GM23338 (cell line): ENCODE measurements at regions not wholly inside any gene's neighbourhood (a gene's known extent, or its start where the extent isn't known, plus 50 kb on each side); places are given as distances from the start of the nearest gene placed in this dataset.

Source experiments
- ATAC-seq: fragments of 200-7000 bp; cut with Tn5 transposase; 3 replicates; pipeline ENCODE4 v1.9.1; 2020
- DNase-seq: peaks from one replicate; pipeline ENCODE4 v3.0.0-alpha.2; 2015; ENCODE audit warnings: low spot score
- H2AFZ ChIP-seq: fragments of 200-600 bp; sonication (generic); 2 replicates; pipeline ENCODE4 v1.8.0; 2016; ENCODE audit warnings: antibody characterized with exemption, mild to moderate bottlenecking, moderate library complexity
- H3F3A ChIP-seq: fragments of 200-600 bp; sonication (generic); replicated peaks from 2 replicates; pipeline ENCODE4 v1.8.0; 2017; ENCODE audit warnings: antibody characterized with exemption, mixed run types, low read depth
- H3K27ac ChIP-seq: fragments of 200-600 bp; sonication (generic); 2 replicates; pipeline ENCODE4 v1.6.1; 2016; ENCODE audit warnings: low read depth
- H3K27me3 ChIP-seq: fragments of 200-600 bp; sonication (generic); 2 replicates; pipeline ENCODE4 v1.8.0; 2016; ENCODE audit warnings: mild to moderate bottlenecking, mixed run types, moderate library complexity; ENCODE audit not compliant: insufficient read depth
- H3K36me3 ChIP-seq: fragments of 200-600 bp; sonication (generic); 2 replicates; pipeline ENCODE4 v1.8.0; 2016; ENCODE audit warnings: mild to moderate bottlenecking; ENCODE audit not compliant: insufficient read depth
- H3K4me1 ChIP-seq: fragments of 200-600 bp; sonication (generic); 2 replicates; pipeline ENCODE4 v1.8.0; 2016; ENCODE audit warnings: mild to moderate bottlenecking, moderate library complexity; ENCODE audit not compliant: insufficient read depth
- H3K4me2 ChIP-seq: fragments of 200-600 bp; sonication (generic); 2 replicates; pipeline ENCODE4 v1.7.1; 2017; ENCODE audit warnings: mixed run types
- H3K4me3 ChIP-seq: fragments of 200-600 bp; sonication (generic); 2 replicates; pipeline ENCODE4 v1.6.1; 2016; ENCODE audit warnings: mixed run types
- H3K79me2 ChIP-seq: fragments of 200-600 bp; sonication (generic); replicated peaks from 2 replicates; pipeline ENCODE4 v1.8.0; 2017; ENCODE audit warnings: mild to moderate bottlenecking; ENCODE audit not compliant: insufficient read depth
- H3K9me2 ChIP-seq: fragments of 200-600 bp; sonication (generic); 2 replicates; pipeline ENCODE4 v1.8.0; 2017; ENCODE audit not compliant: insufficient read depth
- H4K20me1 ChIP-seq: fragments of 200-600 bp; sonication (generic); replicated peaks from 2 replicates; pipeline ENCODE4 v1.8.0; 2017; ENCODE audit warnings: mild to moderate bottlenecking; ENCODE audit not compliant: insufficient read depth
- H3K27ac Mint-ChIP-seq: 2 replicates; pipeline ENCODE4 v1.8.0; 2020; ENCODE audit warnings: inconsistent platforms, mild to moderate bottlenecking, moderate library complexity, mixed read lengths
- H3K27me3 Mint-ChIP-seq: 3 replicates; pipeline ENCODE4 v1.8.0; 2022; ENCODE audit warnings: low read depth, mild to moderate bottlenecking, moderate library complexity, mixed read lengths, inconsistent platforms; ENCODE audit not compliant: insufficient read depth, poor library complexity
- H3K36me3 Mint-ChIP-seq: 3 replicates; pipeline ENCODE4 v1.8.0; 2021; ENCODE audit warnings: low read depth, mild to moderate bottlenecking, inconsistent platforms, moderate library complexity, mixed read lengths
- H3K4me1 Mint-ChIP-seq: 3 replicates; pipeline ENCODE4 v1.8.0; 2020; ENCODE audit warnings: mild to moderate bottlenecking, inconsistent platforms, mixed read lengths
- H3K4me3 Mint-ChIP-seq: 3 replicates; pipeline ENCODE4 v1.8.0; 2021; ENCODE audit warnings: moderate library complexity, mild to moderate bottlenecking, inconsistent platforms, mixed read lengths
- H3K9me3 Mint-ChIP-seq: 3 replicates; pipeline ENCODE4 v1.8.0; 2020; ENCODE audit warnings: moderate library complexity, mild to moderate bottlenecking, inconsistent platforms, mixed read lengths
- CREB1 ChIP-seq: fragments of 250-450 bp; sonication (Bioruptor Pico); IDR thresholded peaks from 2 replicates; pipeline ENCODE4 v1.5.0; 2020; ENCODE audit warnings: low read depth, mild to moderate bottlenecking, moderate library complexity
- CTCF ChIP-seq, 2 experiments: fragments of 200-600 bp in 1 of 2; sonication (generic) in 1 of 2; conservative IDR thresholded peaks; 2 replicates each; pipeline versions ENCODE4 v1.5.1 to v1.6.1; 2016 to 2017; ENCODE audit warnings: antibody characterized with exemption in 2 of 2, low read depth in 2 of 2, mild to moderate bottlenecking in 2 of 2, moderate library complexity in 1 of 2
- ETS1 ChIP-seq: IDR thresholded peaks from 2 replicates; pipeline ENCODE4 v1.6.1; 2016; ENCODE audit warnings: antibody characterized with exemption
- EZH2 ChIP-seq: fragments of 200-600 bp; sonication (generic); IDR thresholded peaks from one replicate; pipeline ENCODE4 v1.8.0; 2017; ENCODE audit warnings: antibody characterized with exemption, mild to moderate bottlenecking, low read depth; ENCODE audit not compliant: unreplicated experiment
- EZH2phosphoT487 ChIP-seq: fragments of 200-600 bp; sonication (generic); IDR thresholded peaks from one replicate; pipeline ENCODE4 v1.8.1; 2018; ENCODE audit warnings: antibody characterized with exemption; ENCODE audit not compliant: unreplicated experiment
- JUNB ChIP-seq: IDR thresholded peaks from one replicate; pipeline ENCODE4 v1.6.1; 2016; ENCODE audit warnings: antibody characterized with exemption; ENCODE audit not compliant: unreplicated experiment
- NANOG ChIP-seq: IDR thresholded peaks from 2 replicates; pipeline ENCODE4 v1.6.1; 2016; ENCODE audit warnings: antibody characterized with exemption, borderline replicate concordance
- POLR2AphosphoS5 ChIP-seq: IDR thresholded peaks from 2 replicates; pipeline ENCODE4 v1.6.1; 2016; ENCODE audit warnings: antibody characterized with exemption, low read depth
- REST ChIP-seq: IDR thresholded peaks from one replicate; pipeline ENCODE4 v1.6.1; 2018; ENCODE audit warnings: antibody characterized with exemption; ENCODE audit not compliant: unreplicated experiment
- STAT1 ChIP-seq: IDR thresholded peaks from one replicate; pipeline ENCODE4 v1.6.1; 2016; ENCODE audit warnings: antibody characterized with exemption; ENCODE audit not compliant: unreplicated experiment
- ZNF114 ChIP-seq: fragments of 250-450 bp; sonication (Bioruptor Pico); IDR thresholded peaks from 2 replicates; pipeline ENCODE4 v1.5.0; 2020; ENCODE audit warnings: mild to moderate bottlenecking, moderate library complexity
- ZNF331 ChIP-seq: fragments of 250-450 bp; sonication (Bioruptor Pico); IDR thresholded peaks from 2 replicates; pipeline ENCODE4 v1.5.0; 2020; ENCODE audit warnings: low read depth, mild to moderate bottlenecking, moderate library complexity
- ZNF462 ChIP-seq: fragments of 250-450 bp; sonication (Bioruptor Pico); IDR thresholded peaks from 2 replicates; pipeline ENCODE4 v1.5.0; 2020; ENCODE audit warnings: mild to moderate bottlenecking, moderate library complexity

GRCh38 chr13:73983109-73983508 is 151.1 kb downstream of the KLF12 start:
- DNase-seq (no peak), ATAC-seq (no peak)
- no peak overlapping the region for H3K4me2 ChIP-seq
- no peaks in the 10 kb centered on the region for H3K79me2 ChIP-seq
- no peak overlapping the region for H3K4me3 ChIP-seq
- no peaks in the 10 kb centered on the region for H3K9me2 ChIP-seq
- H2AFZ ChIP-seq = no peak overlapping the region
- peaks cover 2% of the 10 kb centered on the region for H3K27me3 Mint-ChIP-seq
- H4K20me1 ChIP-seq = no peaks in the 10 kb centered on the region
- no peak overlapping the region for H3K4me3 Mint-ChIP-seq
- no peaks in the 10 kb centered on the region for H3K36me3 Mint-ChIP-seq
- H3F3A ChIP-seq = no peaks in the 10 kb centered on the region
- no peaks in the 10 kb centered on the region for H3K27me3 ChIP-seq
- TF ChIP-seq EZH2phosphoT487 (no peak), EZH2 (no peak), STAT1 (no peak), ZNF114 (CRISPR knock-in tag) (no peak), REST (no peak), JUNB (no peak), NANOG (no peak), ZNF462 (CRISPR knock-in tag) (no peak), POLR2AphosphoS5 (no peak), ETS1 (no peak), CREB1 (CRISPR knock-in tag) (no peak), CTCF (conservative IDR thresholded peaks at IDR 0.05; ENCODE audit: low read depth in 2 of 2) (no peak), ZNF331 (CRISPR knock-in tag) (no peak)
- H3K4me1 Mint-ChIP-seq = peaks cover 17% of the 10 kb centered on the region
- H3K36me3 ChIP-seq = no peaks in the 10 kb centered on the region
- no peak overlapping the region for H3K27ac ChIP-seq
- no peak overlapping the region for H3K27ac Mint-ChIP-seq
- H3K4me1 ChIP-seq = peaks cover 16% of the 10 kb centered on the region
- H3K9me3 Mint-ChIP-seq = no peaks in the 10 kb centered on the region
